ENCODE measurements at regions not wholly inside any gene's neighbourhood (a gene's known extent, or its start where the extent isn't known, plus 50 kb on each side); places are given as distances from the start of the nearest gene placed in this dataset.
"Not testable (repeated sequence)": the region's sequence is repeated elsewhere in the genome, so short reads cannot be mapped to it uniquely, and the experiment has no call there.

- Histone ChIP-seq H3K27ac (ENCODE audit: low read depth in 2 of 2, low read length in 2 of 2) (no peak overlapping the region), H3K9me3 (ENCODE audit: control insufficient read depth in 2 of 2, low read length in 2 of 2) (peaks cover 0 to 1% of the 10 kb centered on the region in 2 donors), H3K9ac (ENCODE audit: low read depth in 1 of 2, low read length in 2 of 2) (no peak overlapping the region), H3K4me1 (ENCODE audit: control insufficient read depth in 2 of 2, insufficient read depth in 2 of 2, low read length in 2 of 2) (no peaks in the 10 kb centered on the region), H3K27me3 (ENCODE audit: control insufficient read depth in 2 of 2, insufficient read depth in 2 of 2, low read length in 2 of 2) (no peaks in the 10 kb centered on the region), H3K4me3 (ENCODE audit: low read length in 2 of 2) (no peak overlapping the region), H3K36me3 (ENCODE audit: control insufficient read depth in 2 of 2, insufficient read depth in 2 of 2, low read length in 2 of 2) (no peaks in the 10 kb centered on the region)
Observed at GRCh38 chr5:18551716-18552115, 917.5 kb downstream of the TAF11L14 start.

GRCh38 chr5:18553269-18553668 lies 919.0 kb downstream of the TAF11L14 start:
- Histone ChIP-seq H3K4me1 (ENCODE audit: control insufficient read depth in 2 of 2, insufficient read depth in 2 of 2, low read length in 2 of 2) (no peaks in the 10 kb centered on the region), H3K27ac (ENCODE audit: low read depth in 2 of 2, low read length in 2 of 2) (no peak overlapping the region), H3K4me3 (ENCODE audit: low read length in 2 of 2) (no peak overlapping the region), H3K36me3 (ENCODE audit: control insufficient read depth in 2 of 2, insufficient read depth in 2 of 2, low read length in 2 of 2) (no peaks in the 10 kb centered on the region), H3K27me3 (ENCODE audit: control insufficient read depth in 2 of 2, insufficient read depth in 2 of 2, low read length in 2 of 2) (no peaks in the 10 kb centered on the region), H3K9ac (ENCODE audit: low read depth in 1 of 2, low read length in 2 of 2) (no peak overlapping the region), H3K9me3 (ENCODE audit: control insufficient read depth in 2 of 2, low read length in 2 of 2) (peaks cover 0 to 1% of the 10 kb centered on the region in 2 donors)

- Histone ChIP-seq H3K4me3 (ENCODE audit: low read length in 2 of 2) (no peak overlapping the region), H3K27ac (ENCODE audit: low read depth in 2 of 2, low read length in 2 of 2) (no peak overlapping the region), H3K9ac (ENCODE audit: low read depth in 1 of 2, low read length in 2 of 2) (no peak overlapping the region), H3K4me1 (ENCODE audit: control insufficient read depth in 2 of 2, insufficient read depth in 2 of 2, low read length in 2 of 2) (no peaks in the 10 kb centered on the region), H3K27me3 (ENCODE audit: control insufficient read depth in 2 of 2, insufficient read depth in 2 of 2, low read length in 2 of 2) (no peaks in the 10 kb centered on the region), H3K9me3 (ENCODE audit: control insufficient read depth in 2 of 2, low read length in 2 of 2) (no peaks in the 10 kb centered on the region), H3K36me3 (ENCODE audit: control insufficient read depth in 2 of 2, insufficient read depth in 2 of 2, low read length in 2 of 2) (no peaks in the 10 kb centered on the region)
Observed at GRCh38 chr5:18560602-18561001, 926.3 kb downstream of the TAF11L14 start.

- no peak overlapping the region for H3K27ac ChIP-seq (ENCODE audit: low read depth in 2 of 2, low read length in 2 of 2)
- H3K36me3 ChIP-seq (ENCODE audit: control insufficient read depth in 2 of 2, insufficient read depth in 2 of 2, low read length in 2 of 2), result no peaks in the 10 kb centered on the region
- H3K4me1 ChIP-seq (ENCODE audit: control insufficient read depth in 2 of 2, insufficient read depth in 2 of 2, low read length in 2 of 2), result no peaks in the 10 kb centered on the region
- H3K27me3 ChIP-seq (ENCODE audit: control insufficient read depth in 2 of 2, insufficient read depth in 2 of 2, low read length in 2 of 2), result no peaks in the 10 kb centered on the region
- H3K9ac ChIP-seq (ENCODE audit: low read depth in 1 of 2, low read length in 2 of 2), result no peak overlapping the region
- no peaks in the 10 kb centered on the region for H3K9me3 ChIP-seq (ENCODE audit: control insufficient read depth in 2 of 2, low read length in 2 of 2)
- H3K4me3 ChIP-seq (ENCODE audit: low read length in 2 of 2), result no peak overlapping the region
Observed at GRCh38 chr5:18563853-18564252, 929.6 kb downstream of the TAF11L14 start.

- H3K36me3 ChIP-seq (ENCODE audit: control insufficient read depth in 2 of 2, insufficient read depth in 2 of 2, low read length in 2 of 2), result no peaks in the 10 kb centered on the region
- no peaks in the 10 kb centered on the region for H3K27me3 ChIP-seq (ENCODE audit: control insufficient read depth in 2 of 2, insufficient read depth in 2 of 2, low read length in 2 of 2)
- no peaks in the 10 kb centered on the region for H3K4me1 ChIP-seq (ENCODE audit: control insufficient read depth in 2 of 2, insufficient read depth in 2 of 2, low read length in 2 of 2)
- H3K9ac ChIP-seq (ENCODE audit: low read depth in 1 of 2, low read length in 2 of 2), result no peak overlapping the region
- H3K9me3 ChIP-seq (ENCODE audit: control insufficient read depth in 2 of 2, low read length in 2 of 2), result no peaks in the 10 kb centered on the region
- H3K4me3 ChIP-seq (ENCODE audit: low read length in 2 of 2), result no peak overlapping the region
- no peak overlapping the region for H3K27ac ChIP-seq (ENCODE audit: low read depth in 2 of 2, low read length in 2 of 2)
Observed at GRCh38 chr5:18566671-18567070, 932.4 kb downstream of the TAF11L14 start.

- H3K4me1 ChIP-seq (ENCODE audit: control insufficient read depth in 2 of 2, insufficient read depth in 2 of 2, low read length in 2 of 2), result no peaks in the 10 kb centered on the region
- H3K36me3 ChIP-seq (ENCODE audit: control insufficient read depth in 2 of 2, insufficient read depth in 2 of 2, low read length in 2 of 2), result no peaks in the 10 kb centered on the region
- H3K9me3 ChIP-seq (ENCODE audit: control insufficient read depth in 2 of 2, low read length in 2 of 2), result no peaks in the 10 kb centered on the region
- H3K27me3 ChIP-seq (ENCODE audit: control insufficient read depth in 2 of 2, insufficient read depth in 2 of 2, low read length in 2 of 2), result no peaks in the 10 kb centered on the region
- H3K4me3 ChIP-seq (ENCODE audit: low read length in 2 of 2), result no peak overlapping the region
- H3K27ac ChIP-seq (ENCODE audit: low read depth in 2 of 2, low read length in 2 of 2), result no peak overlapping the region
- no peak overlapping the region for H3K9ac ChIP-seq (ENCODE audit: low read depth in 1 of 2, low read length in 2 of 2)
Observed at GRCh38 chr5:18576586-18576985, 942.3 kb downstream of the TAF11L14 start.

- Histone ChIP-seq H3K9ac (ENCODE audit: low read depth in 1 of 2, low read length in 2 of 2) (no peak overlapping the region), H3K4me1 (ENCODE audit: control insufficient read depth in 2 of 2, insufficient read depth in 2 of 2, low read length in 2 of 2) (no peaks in the 10 kb centered on the region), H3K27me3 (ENCODE audit: control insufficient read depth in 2 of 2, insufficient read depth in 2 of 2, low read length in 2 of 2) (no peaks in the 10 kb centered on the region), H3K27ac (ENCODE audit: low read depth in 2 of 2, low read length in 2 of 2) (no peak overlapping the region), H3K4me3 (ENCODE audit: low read length in 2 of 2) (no peak overlapping the region), H3K9me3 (ENCODE audit: control insufficient read depth in 2 of 2, low read length in 2 of 2) (no peaks in the 10 kb centered on the region), H3K36me3 (ENCODE audit: control insufficient read depth in 2 of 2, insufficient read depth in 2 of 2, low read length in 2 of 2) (no peaks in the 10 kb centered on the region)
Observed at GRCh38 chr5:18601185-18601584, 966.9 kb downstream of the TAF11L14 start.

- Histone ChIP-seq H3K9me3 (ENCODE audit: control insufficient read depth in 2 of 2, low read length in 2 of 2) (peaks cover 0 to under 1% of the 10 kb centered on the region in 2 donors), H3K4me3 (ENCODE audit: low read length in 2 of 2) (no peak overlapping the region), H3K4me1 (ENCODE audit: control insufficient read depth in 2 of 2, insufficient read depth in 2 of 2, low read length in 2 of 2) (no peaks in the 10 kb centered on the region), H3K9ac (ENCODE audit: low read depth in 1 of 2, low read length in 2 of 2) (no peak overlapping the region), H3K36me3 (ENCODE audit: control insufficient read depth in 2 of 2, insufficient read depth in 2 of 2, low read length in 2 of 2) (no peaks in the 10 kb centered on the region), H3K27ac (ENCODE audit: low read depth in 2 of 2, low read length in 2 of 2) (no peak overlapping the region), H3K27me3 (ENCODE audit: control insufficient read depth in 2 of 2, insufficient read depth in 2 of 2, low read length in 2 of 2) (no peaks in the 10 kb centered on the region)
Observed at GRCh38 chr5:18602402-18602801, 968.1 kb downstream of the TAF11L14 start.

GRCh38 chr5:18605186-18605585 lies 970.9 kb downstream of the TAF11L14 start:
- H3K27me3 ChIP-seq (ENCODE audit: control insufficient read depth in 2 of 2, insufficient read depth in 2 of 2, low read length in 2 of 2), result no peaks in the 10 kb centered on the region
- no peaks in the 10 kb centered on the region for H3K4me1 ChIP-seq (ENCODE audit: control insufficient read depth in 2 of 2, insufficient read depth in 2 of 2, low read length in 2 of 2)
- no peak overlapping the region for H3K9ac ChIP-seq (ENCODE audit: low read depth in 1 of 2, low read length in 2 of 2)
- no peak overlapping the region for H3K27ac ChIP-seq (ENCODE audit: low read depth in 2 of 2, low read length in 2 of 2)
- H3K4me3 ChIP-seq (ENCODE audit: low read length in 2 of 2), result no peak overlapping the region
- peaks cover 0 to 4% of the 10 kb centered on the region in 2 donors for H3K9me3 ChIP-seq (ENCODE audit: control insufficient read depth in 2 of 2, low read length in 2 of 2)
- no peaks in the 10 kb centered on the region for H3K36me3 ChIP-seq (ENCODE audit: control insufficient read depth in 2 of 2, insufficient read depth in 2 of 2, low read length in 2 of 2)

GRCh38 chr5:18607570-18607969 lies 973.3 kb downstream of the TAF11L14 start:
- Histone ChIP-seq H3K9ac (ENCODE audit: low read depth in 1 of 2, low read length in 2 of 2) (no peak overlapping the region), H3K4me3 (ENCODE audit: low read length in 2 of 2) (no peak overlapping the region), H3K9me3 (ENCODE audit: control insufficient read depth in 2 of 2, low read length in 2 of 2) (peaks cover 0 to 4% of the 10 kb centered on the region in 2 donors), H3K27ac (ENCODE audit: low read depth in 2 of 2, low read length in 2 of 2) (no peak overlapping the region), H3K4me1 (ENCODE audit: control insufficient read depth in 2 of 2, insufficient read depth in 2 of 2, low read length in 2 of 2) (no peaks in the 10 kb centered on the region), H3K36me3 (ENCODE audit: control insufficient read depth in 2 of 2, insufficient read depth in 2 of 2, low read length in 2 of 2) (no peaks in the 10 kb centered on the region), H3K27me3 (ENCODE audit: control insufficient read depth in 2 of 2, insufficient read depth in 2 of 2, low read length in 2 of 2) (no peaks in the 10 kb centered on the region)

- not testable (repeated sequence) for H3K36me3 ChIP-seq (ENCODE audit: control insufficient read depth in 2 of 2, insufficient read depth in 2 of 2, low read length in 2 of 2); H3K27ac ChIP-seq (ENCODE audit: low read depth in 2 of 2, low read length in 2 of 2); H3K9ac ChIP-seq (ENCODE audit: low read depth in 1 of 2, low read length in 2 of 2); H3K27me3 ChIP-seq (ENCODE audit: control insufficient read depth in 2 of 2, insufficient read depth in 2 of 2, low read length in 2 of 2); H3K4me3 ChIP-seq (ENCODE audit: low read length in 2 of 2); H3K4me1 ChIP-seq (ENCODE audit: control insufficient read depth in 2 of 2, insufficient read depth in 2 of 2, low read length in 2 of 2); H3K9me3 ChIP-seq (ENCODE audit: control insufficient read depth in 2 of 2, low read length in 2 of 2)
Observed at GRCh38 chr5:18617191-18617590, 982.9 kb downstream of the TAF11L14 start.
